Karpas-422 (cell line): ENCODE measurements at regions not wholly inside any gene's neighbourhood (a gene's known extent, or its start where the extent isn't known, plus 50 kb on each side); places are given as distances from the start of the nearest gene placed in this dataset.
"Not testable (repeated sequence)": the region's sequence is repeated elsewhere in the genome, so short reads cannot be mapped to it uniquely, and the experiment has no call there.

ENCODE experiments used
- DNase-seq: peaks from one replicate; pipeline ENCODE4 v3.0.0-alpha.2; 2015
- H2AFZ ChIP-seq: fragments of 200-600 bp; sonication (generic); 2 replicates; pipeline ENCODE4 v1.6.1; 2014; ENCODE audit warnings: antibody characterized with exemption, low read length, mixed read lengths
- H3K27ac ChIP-seq: fragments of 200-600 bp; sonication (generic); 2 replicates; pipeline ENCODE4 v1.5.1; 2014; ENCODE audit warnings: mild to moderate bottlenecking, low read length, moderate library complexity
- H3K27me3 ChIP-seq: fragments of 200-600 bp; sonication (generic); 2 replicates; pipeline ENCODE4 v1.6.1; 2014; ENCODE audit warnings: low read length, mixed read lengths
- H3K36me3 ChIP-seq: fragments of 200-600 bp; sonication (generic); 2 replicates; pipeline ENCODE4 v1.6.1; 2014; ENCODE audit warnings: low read length, mixed read lengths; ENCODE audit not compliant: insufficient read depth
- H3K4me1 ChIP-seq: fragments of 200-600 bp; sonication (generic); 2 replicates; pipeline ENCODE4 v1.6.1; 2014; ENCODE audit warnings: mild to moderate bottlenecking, low read length, mixed read lengths
- H3K4me2 ChIP-seq: fragments of 200-600 bp; sonication (generic); 2 replicates; pipeline ENCODE4 v1.6.1; 2014; ENCODE audit warnings: low read length, low read depth, mild to moderate bottlenecking; ENCODE audit not compliant: poor library complexity, severe bottlenecking
- H3K4me3 ChIP-seq: fragments of 200-600 bp; sonication (generic); 2 replicates; pipeline ENCODE4 v1.5.1; 2014; ENCODE audit warnings: mild to moderate bottlenecking, antibody characterized with exemption, low read length, mixed read lengths
- H3K79me2 ChIP-seq: fragments of 200-600 bp; sonication (generic); 2 replicates; pipeline ENCODE4 v1.6.1; 2014; ENCODE audit warnings: mild to moderate bottlenecking, low read length, mixed read lengths
- H3K9ac ChIP-seq: fragments of 200-600 bp; sonication (generic); 2 replicates; pipeline ENCODE4 v1.6.0; 2014; ENCODE audit warnings: low read length
- H3K9me2 ChIP-seq: fragments of 200-600 bp; sonication (generic), shearing (Covaris generic); replicated peaks from 2 replicates; pipeline ENCODE4 v1.6.0; 2014; ENCODE audit warnings: mild to moderate bottlenecking, low read length, moderate library complexity; ENCODE audit not compliant: insufficient read depth
- H3K9me3 ChIP-seq: fragments of 300-700, 200-600 bp; sonication (generic); 2 replicates; pipeline ENCODE4 v1.6.1; 2014; ENCODE audit warnings: low read length, mixed read lengths
- H4K20me1 ChIP-seq: fragments of 200-600 bp; sonication (generic); 2 replicates; pipeline ENCODE4 v1.6.1; 2014; ENCODE audit warnings: mild to moderate bottlenecking, antibody characterized with exemption, low read length, low read depth; ENCODE audit not compliant: insufficient read depth

GRCh38 chr2:59830601-59831000, 722.9 kb downstream of the BCL11A start:
- H3K4me3 ChIP-seq: no peak overlapping the region
- H3K79me2 ChIP-seq: no peaks in the 10 kb centered on the region
- H3K9me3 ChIP-seq: no peaks in the 10 kb centered on the region
- no peak overlapping the region for H3K4me2 ChIP-seq
- no peaks in the 10 kb centered on the region for H3K9me2 ChIP-seq
- no peak overlapping the region for H3K27ac ChIP-seq
- 0 out of 2 replicates have a peak, but pooled peaks cover 2% of the 10 kb centered on the region for H3K27me3 ChIP-seq
- DNase-seq: no peak
- no peak overlapping the region for H2AFZ ChIP-seq
- no peaks in the 10 kb centered on the region for H3K4me1 ChIP-seq
- no peaks in the 10 kb centered on the region for H4K20me1 ChIP-seq
- no peaks in the 10 kb centered on the region for H3K36me3 ChIP-seq
- no peak overlapping the region for H3K9ac ChIP-seq

- Histone ChIP-seq H3K4me3 (no peak overlapping the region), H3K36me3 (no peaks in the 10 kb centered on the region), H3K9me2 (no peaks in the 10 kb centered on the region), H3K9ac (no peak overlapping the region), H3K4me2 (no peak overlapping the region), H3K4me1 (no peaks in the 10 kb centered on the region), H3K9me3 (no peaks in the 10 kb centered on the region), H3K27ac (no peak overlapping the region), H2AFZ (no peak overlapping the region), H4K20me1 (no peaks in the 10 kb centered on the region), H3K79me2 (no peaks in the 10 kb centered on the region), H3K27me3 (0 out of 2 replicates have a peak, but pooled peaks cover under 1% of the 10 kb centered on the region)
- no peak for DNase-seq
Measured at GRCh38 chr2:59827677-59828076, 725.8 kb downstream of the BCL11A start.

- H3K4me2 ChIP-seq: no peak overlapping the region
- no peaks in the 10 kb centered on the region for H3K9me2 ChIP-seq
- no peaks in the 10 kb centered on the region for H3K36me3 ChIP-seq
- no peaks in the 10 kb centered on the region for H3K4me1 ChIP-seq
- no peak overlapping the region for H3K27ac ChIP-seq
- no peaks in the 10 kb centered on the region for H4K20me1 ChIP-seq
- no peak for DNase-seq
- H3K9ac ChIP-seq: no peak overlapping the region
- no peaks in the 10 kb centered on the region for H3K27me3 ChIP-seq
- H2AFZ ChIP-seq: no peak overlapping the region
- no peak overlapping the region for H3K4me3 ChIP-seq
- H3K9me3 ChIP-seq: no peaks in the 10 kb centered on the region
- H3K79me2 ChIP-seq: no peaks in the 10 kb centered on the region
Measured at GRCh38 chr2:59826177-59826576, 727.3 kb downstream of the BCL11A start.

- H2AFZ ChIP-seq: no peak overlapping the region
- no peak overlapping the region for H3K4me2 ChIP-seq
- no peak overlapping the region for H3K9ac ChIP-seq
- H3K9me2 ChIP-seq: no peaks in the 10 kb centered on the region
- H3K4me1 ChIP-seq: no peaks in the 10 kb centered on the region
- H3K27ac ChIP-seq: no peak overlapping the region
- H3K27me3 ChIP-seq: no peaks in the 10 kb centered on the region
- DNase-seq: no peak
- H4K20me1 ChIP-seq: no peaks in the 10 kb centered on the region
- no peaks in the 10 kb centered on the region for H3K79me2 ChIP-seq
- H3K4me3 ChIP-seq: no peak overlapping the region
- no peaks in the 10 kb centered on the region for H3K36me3 ChIP-seq
- H3K9me3 ChIP-seq: no peaks in the 10 kb centered on the region
Measured at GRCh38 chr2:59824314-59824713, 729.1 kb downstream of the BCL11A start.

- no peaks in the 10 kb centered on the region for H4K20me1 ChIP-seq
- H3K27me3 ChIP-seq: no peaks in the 10 kb centered on the region
- H3K9ac ChIP-seq: no peak overlapping the region
- DNase-seq: peak; percentile 5
- no peaks in the 10 kb centered on the region for H3K36me3 ChIP-seq
- no peak overlapping the region for H3K4me3 ChIP-seq
- no peaks in the 10 kb centered on the region for H3K4me1 ChIP-seq
- H3K4me2 ChIP-seq: no peak overlapping the region
- H3K9me2 ChIP-seq: no peaks in the 10 kb centered on the region
- no peaks in the 10 kb centered on the region for H3K79me2 ChIP-seq
- H2AFZ ChIP-seq: no peak overlapping the region
- no peaks in the 10 kb centered on the region for H3K9me3 ChIP-seq
- H3K27ac ChIP-seq: no peak overlapping the region
Measured at GRCh38 chr2:59816075-59816474, 737.4 kb downstream of the BCL11A start.

- H3K36me3 ChIP-seq, H4K20me1 ChIP-seq, H3K27ac ChIP-seq, H3K79me2 ChIP-seq, H3K9ac ChIP-seq, H2AFZ ChIP-seq, DNase-seq, H3K4me2 ChIP-seq, H3K4me1 ChIP-seq, H3K9me2 ChIP-seq, H3K9me3 ChIP-seq, H3K4me3 ChIP-seq, H3K27me3 ChIP-seq: not testable (repeated sequence)
Measured at GRCh38 chr2:59810283-59810682, 743.2 kb downstream of the BCL11A start.

GRCh38 chr2:59806486-59806885, 747.0 kb downstream of the BCL11A start:
- Histone ChIP-seq H3K9me3 (no peaks in the 10 kb centered on the region), H3K36me3 (no peaks in the 10 kb centered on the region), H3K4me2 (no peak overlapping the region), H3K4me1 (no peaks in the 10 kb centered on the region), H3K9ac (no peak overlapping the region), H3K27me3 (no peaks in the 10 kb centered on the region), H2AFZ (no peak overlapping the region), H3K27ac (no peak overlapping the region), H3K4me3 (no peak overlapping the region), H4K20me1 (no peaks in the 10 kb centered on the region), H3K79me2 (no peaks in the 10 kb centered on the region), H3K9me2 (no peaks in the 10 kb centered on the region)
- peak; percentile 1 for DNase-seq

- peak; percentile 14 for DNase-seq
- Histone ChIP-seq H3K9me3 (no peaks in the 10 kb centered on the region), H3K79me2 (no peaks in the 10 kb centered on the region), H3K9ac (no peak overlapping the region), H3K4me1 (no peaks in the 10 kb centered on the region), H3K36me3 (no peaks in the 10 kb centered on the region), H3K4me2 (no peak overlapping the region), H3K27ac (no peak overlapping the region), H3K27me3 (no peaks in the 10 kb centered on the region), H4K20me1 (no peaks in the 10 kb centered on the region), H2AFZ (no peak overlapping the region), H3K9me2 (no peaks in the 10 kb centered on the region), H3K4me3 (no peak overlapping the region)
Measured at GRCh38 chr2:59804732-59805131, 748.7 kb downstream of the BCL11A start.

GRCh38 chr2:59803586-59803985, 749.9 kb downstream of the BCL11A start:
- no peak overlapping the region for H2AFZ ChIP-seq
- no peak for DNase-seq
- H4K20me1 ChIP-seq: no peaks in the 10 kb centered on the region
- no peak overlapping the region for H3K4me2 ChIP-seq
- H3K27ac ChIP-seq: no peak overlapping the region
- no peaks in the 10 kb centered on the region for H3K27me3 ChIP-seq
- H3K4me1 ChIP-seq: no peaks in the 10 kb centered on the region
- H3K9me3 ChIP-seq: no peaks in the 10 kb centered on the region
- no peaks in the 10 kb centered on the region for H3K36me3 ChIP-seq
- no peak overlapping the region for H3K4me3 ChIP-seq
- H3K9me2 ChIP-seq: no peaks in the 10 kb centered on the region
- no peak overlapping the region for H3K9ac ChIP-seq
- H3K79me2 ChIP-seq: no peaks in the 10 kb centered on the region
